HG02981 (cell line): ENCODE measurements at regions not wholly inside any gene's neighbourhood (a gene's known extent, or its start where the extent isn't known, plus 50 kb on each side); places are given as distances from the start of the nearest gene placed in this dataset.

Source experiments
- ATAC-seq: cut with Tn5 transposase; IDR thresholded peaks from one replicate; pipeline ENCODE4 v1.9.1; 2021; ENCODE audit warnings: mild to moderate bottlenecking, moderate library complexity; ENCODE audit not compliant: unreplicated experiment

DNA sequence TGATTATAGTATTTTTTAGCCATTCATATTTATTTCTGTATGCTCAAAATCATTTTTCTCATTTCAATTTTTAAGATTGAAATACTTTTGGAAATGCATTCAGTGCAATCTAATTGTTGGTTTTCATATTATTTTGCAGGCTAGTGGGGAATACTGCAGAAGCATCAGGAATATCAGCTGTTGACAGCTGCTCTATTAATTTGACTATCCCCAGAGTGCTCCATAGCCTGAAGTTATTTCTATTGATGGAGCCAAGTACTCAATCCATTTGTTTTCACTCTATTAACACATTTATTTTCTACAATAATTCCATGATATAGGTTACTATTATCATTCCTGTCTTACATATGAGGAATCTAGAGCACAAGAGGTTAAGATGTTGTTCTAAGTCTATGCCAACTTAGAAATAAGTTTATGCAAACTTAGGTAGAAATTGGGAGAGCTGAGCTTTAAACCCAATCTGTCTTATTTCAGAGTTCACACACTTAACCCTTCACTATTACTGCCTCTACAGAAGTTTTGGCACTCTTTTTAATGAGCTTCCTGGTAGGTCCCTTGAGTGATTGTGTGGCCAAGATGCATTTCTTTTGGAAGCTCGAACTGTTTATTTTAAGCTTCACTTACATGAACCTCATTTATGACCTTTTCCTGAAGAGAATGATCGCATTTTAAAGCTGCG is 65.6 kb upstream of the PCDH18 start:
- no peak for ATAC-seq

DNA sequence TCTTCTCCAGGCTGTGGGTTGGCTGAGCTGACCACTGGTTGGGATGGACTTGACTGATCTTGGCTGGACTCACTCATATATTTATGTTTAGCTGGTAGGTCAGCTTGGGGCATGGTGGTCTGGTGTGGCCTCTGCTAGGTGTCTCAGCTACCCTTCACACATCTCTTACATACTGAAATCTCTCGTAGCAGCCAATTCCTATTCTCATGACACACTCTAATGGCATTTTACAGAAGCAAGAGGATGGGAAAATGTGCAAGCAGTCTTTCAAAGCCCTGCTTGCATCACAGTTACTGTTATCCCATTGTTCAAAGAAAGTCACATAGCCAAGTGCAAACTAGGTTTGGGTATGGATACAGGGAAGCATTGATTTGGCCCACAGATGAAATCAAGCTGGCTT is 55.5 kb upstream of the PCDH18 start:
- ATAC-seq, result no peak

DNA sequence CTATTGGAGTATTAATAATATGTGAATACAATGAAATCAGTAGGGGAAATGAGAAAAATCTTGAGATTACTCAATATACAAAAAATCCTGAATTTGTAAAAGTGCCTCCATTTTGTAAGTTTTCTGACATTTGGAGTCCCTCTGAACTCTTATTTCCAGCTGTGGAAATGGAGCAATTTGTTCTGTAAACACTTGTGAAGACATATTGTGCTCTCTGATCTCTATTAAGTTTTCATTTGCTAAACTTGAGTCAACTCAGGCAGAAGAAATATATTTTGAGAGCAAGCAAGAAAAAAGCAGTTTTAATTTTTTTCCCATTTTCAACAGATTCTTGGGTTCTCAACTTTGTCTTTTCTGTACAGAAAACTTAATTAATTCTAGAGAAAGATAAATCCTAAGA is 51.4 kb upstream of the PCDH18 start:
- ATAC-seq, result no peak
